ENCODE measurements at regions not wholly inside any gene's neighbourhood (a gene's known extent, or its start where the extent isn't known, plus 50 kb on each side); places are given as distances from the start of the nearest gene placed in this dataset.

- WGBS, 2 donors: 57 to 72% methylated on average over 9 to 14 of the region's 14 CpGs
- TF ChIP-seq POLR2A (IDR thresholded peaks at IDR 0.05): no peak
- TF ChIP-seq, protein P1, sequence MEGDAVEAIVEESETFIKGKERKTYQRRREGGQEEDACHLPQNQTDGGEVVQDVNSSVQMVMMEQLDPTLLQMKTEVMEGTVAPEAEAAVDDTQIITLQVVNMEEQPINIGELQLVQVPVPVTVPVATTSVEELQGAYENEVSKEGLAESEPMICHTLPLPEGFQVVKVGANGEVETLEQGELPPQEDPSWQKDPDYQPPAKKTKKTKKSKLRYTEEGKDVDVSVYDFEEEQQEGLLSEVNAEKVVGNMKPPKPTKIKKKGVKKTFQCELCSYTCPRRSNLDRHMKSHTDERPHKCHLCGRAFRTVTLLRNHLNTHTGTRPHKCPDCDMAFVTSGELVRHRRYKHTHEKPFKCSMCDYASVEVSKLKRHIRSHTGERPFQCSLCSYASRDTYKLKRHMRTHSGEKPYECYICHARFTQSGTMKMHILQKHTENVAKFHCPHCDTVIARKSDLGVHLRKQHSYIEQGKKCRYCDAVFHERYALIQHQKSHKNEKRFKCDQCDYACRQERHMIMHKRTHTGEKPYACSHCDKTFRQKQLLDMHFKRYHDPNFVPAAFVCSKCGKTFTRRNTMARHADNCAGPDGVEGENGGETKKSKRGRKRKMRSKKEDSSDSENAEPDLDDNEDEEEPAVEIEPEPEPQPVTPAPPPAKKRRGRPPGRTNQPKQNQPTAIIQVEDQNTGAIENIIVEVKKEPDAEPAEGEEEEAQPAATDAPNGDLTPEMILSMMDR (IDR thresholded peaks at IDR 0.05): no peak
- no peak for ATAC-seq
- Histone ChIP-seq H3K27ac (no peak overlapping the region), H3K9me3 (no peaks in the 10 kb centered on the region), H3K4me3 (no peak overlapping the region), H3K27me3 (no peaks in the 10 kb centered on the region), H3K4me1 (no peaks in the 10 kb centered on the region), H3K36me3 (replicated peaks in 1 of 2; ENCODE audit: insufficient read depth in 1 of 2, low read depth in 2 of 2) (no peaks in the 10 kb centered on the region)
- DNase-seq: no peak
- intact Hi-C loops (cut with DNase I): no loop called here
Observed at GRCh38 chr4:4667622-4668081, 125.8 kb upstream of the STX18 start.

DNA sequence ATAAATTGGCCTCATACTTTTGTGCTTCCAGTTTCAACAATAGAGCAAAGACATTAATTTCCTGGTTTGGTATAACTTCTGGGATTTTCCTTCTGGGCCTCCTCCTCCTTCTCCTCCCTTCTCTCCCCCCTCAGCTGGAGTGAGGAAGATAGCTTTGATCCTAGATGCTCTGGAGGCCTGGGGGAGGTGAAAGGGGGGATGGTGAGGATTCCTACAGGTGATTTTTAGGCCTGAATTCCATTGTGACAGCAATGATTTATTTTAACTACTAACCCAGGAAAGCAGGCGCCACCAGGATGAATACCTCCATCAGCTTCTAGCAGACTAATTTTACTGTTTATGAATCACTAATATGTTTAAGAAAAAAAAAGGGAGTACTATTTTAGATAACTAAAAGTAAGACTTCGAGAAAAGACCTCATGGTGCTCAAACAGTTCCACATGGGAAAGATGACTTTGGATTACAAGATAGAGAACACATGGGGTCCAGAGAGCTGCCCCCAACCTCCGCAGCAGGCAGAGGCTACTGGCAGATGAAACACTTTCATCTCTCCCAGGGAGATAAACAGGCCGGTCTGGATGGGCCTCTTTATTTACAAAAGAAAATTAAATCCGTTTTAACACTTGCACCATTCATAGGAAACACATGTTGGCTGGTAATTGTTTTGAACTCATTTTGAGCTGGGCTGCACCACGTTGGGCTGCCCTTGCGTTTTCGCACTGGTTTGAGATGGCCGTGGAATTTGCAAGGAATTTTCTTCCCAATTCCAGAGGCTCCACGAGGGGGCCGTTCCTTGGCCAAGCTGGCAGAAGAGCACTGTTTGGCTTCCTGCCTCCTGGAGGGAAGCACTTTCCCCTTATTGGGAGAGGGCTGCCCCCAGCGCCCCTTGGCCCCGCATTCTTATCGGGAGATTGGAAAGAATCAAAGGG, 125.1 kb upstream of the STX18 start:
- no peak overlapping the region for H3K27ac ChIP-seq
- intact Hi-C loops (cut with DNase I): no loop called here
- H3K4me1 ChIP-seq: no peaks in the 10 kb centered on the region
- WGBS, 2 donors: 46 to 54% methylated on average over 14 of the region's 14 CpGs
- H3K9me3 ChIP-seq: no peaks in the 10 kb centered on the region
- no peak for ATAC-seq
- DNase-seq: no peak
- H3K36me3 ChIP-seq (replicated peaks in 1 of 2; ENCODE audit: insufficient read depth in 1 of 2, low read depth in 2 of 2): no peaks in the 10 kb centered on the region
- H3K4me3 ChIP-seq: no peak overlapping the region
- H3K27me3 ChIP-seq: no peaks in the 10 kb centered on the region
- TF ChIP-seq POLR2A (IDR thresholded peaks at IDR 0.05): no peak
- TF ChIP-seq, protein P1 (IDR thresholded peaks at IDR 0.05): no peak

GRCh38 chr4:4666187-4666586, 124.3 kb upstream of the STX18 start:
- Histone ChIP-seq H3K36me3 (replicated peaks in 1 of 2; ENCODE audit: insufficient read depth in 1 of 2, low read depth in 2 of 2) (no peaks in the 10 kb centered on the region), H3K27me3 (no peaks in the 10 kb centered on the region), H3K9me3 (no peaks in the 10 kb centered on the region), H3K4me1 (no peaks in the 10 kb centered on the region), H3K4me3 (no peak overlapping the region), H3K27ac (no peak overlapping the region)
- TF ChIP-seq POLR2A (IDR thresholded peaks at IDR 0.05): no peak
- TF ChIP-seq, protein P1 (IDR thresholded peaks at IDR 0.05): no peak
- intact Hi-C loops (cut with DNase I): no loop called here
- 88 to 92% methylated on average over 7 of the region's 7 CpGs for WGBS, 2 donors
- ATAC-seq: no peak
- DNase-seq: no peak

- Histone ChIP-seq H3K27ac (no peak overlapping the region), H3K4me1 (no peaks in the 10 kb centered on the region), H3K9me3 (no peaks in the 10 kb centered on the region), H3K36me3 (replicated peaks in 1 of 2; ENCODE audit: insufficient read depth in 1 of 2, low read depth in 2 of 2) (no peaks in the 10 kb centered on the region), H3K4me3 (no peak overlapping the region), H3K27me3 (no peaks in the 10 kb centered on the region)
- DNase-seq: no peak
- intact Hi-C loops (cut with DNase I): no loop called here
- TF ChIP-seq, protein P1 (IDR thresholded peaks at IDR 0.05): no peak
- TF ChIP-seq POLR2A (IDR thresholded peaks at IDR 0.05): no peak
- no peak for ATAC-seq
- WGBS, 2 donors: 77 to 82% methylated on average over 3 to 5 of the region's 5 CpGs
Observed at GRCh38 chr4:4664234-4664633, 122.4 kb upstream of the STX18 start.

Data from body of pancreas (tissue), 4 donors.